HG03354 (cell line): ENCODE measurements at regions not wholly inside any gene's neighbourhood (a gene's known extent, or its start where the extent isn't known, plus 50 kb on each side); places are given as distances from the start of the nearest gene placed in this dataset.

ENCODE experiments used
- ATAC-seq: cut with Tn5 transposase; IDR thresholded peaks from one replicate; pipeline ENCODE4 v1.9.1; 2021; ENCODE audit warnings: mild to moderate bottlenecking; ENCODE audit not compliant: unreplicated experiment, poor library complexity, severe bottlenecking

- no peak for ATAC-seq
Measured at GRCh38 chr2:160925956-160926355, 234.3 kb upstream of the TANK start.

- ATAC-seq: no peak
Measured at GRCh38 chr2:160927324-160927723, 232.9 kb upstream of the TANK start.

- no peak for ATAC-seq
Measured at GRCh38 chr2:160928854-160929301, 231.3 kb upstream of the TANK start.

GRCh38 chr2:160931531-160931930 lies 228.7 kb upstream of the TANK start:
- no peak for ATAC-seq

GRCh38 chr2:160932960-160933359 lies 227.3 kb upstream of the TANK start:
- no peak for ATAC-seq

GRCh38 chr2:160934263-160934662 lies 226.0 kb upstream of the TANK start:
- ATAC-seq: no peak

- ATAC-seq: no peak
Measured at GRCh38 chr2:160934991-160935390, 225.2 kb upstream of the TANK start.

- no peak for ATAC-seq
Measured at GRCh38 chr2:160936044-160936806, 224.0 kb upstream of the TANK start.

- no peak for ATAC-seq
Measured at GRCh38 chr2:160940271-160940670, 220.0 kb upstream of the TANK start.

- ATAC-seq: peak; percentile 71
Measured at GRCh38 chr2:160940699-160941098, 219.5 kb upstream of the TANK start.

GRCh38 chr2:160941290-160941846 lies 218.9 kb upstream of the TANK start:
- no peak for ATAC-seq

- no peak for ATAC-seq
Measured at GRCh38 chr2:160942476-160943142, 217.6 kb upstream of the TANK start.

GRCh38 chr2:160943414-160943813 lies 216.8 kb upstream of the TANK start:
- ATAC-seq: no peak

GRCh38 chr2:160952464-160953254 lies 207.6 kb upstream of the TANK start:
- ATAC-seq: no peak

- ATAC-seq: no peak
Measured at GRCh38 chr2:160955578-160955977, 204.7 kb upstream of the TANK start.

- no peak for ATAC-seq
Measured at GRCh38 chr2:160956243-160956802, 203.9 kb upstream of the TANK start.

GRCh38 chr2:160963957-160964356 lies 196.3 kb upstream of the TANK start:
- no peak for ATAC-seq

- no peak for ATAC-seq
Measured at GRCh38 chr2:160967523-160967922, 192.7 kb upstream of the TANK start.

- no peak for ATAC-seq
Measured at GRCh38 chr2:160968183-160968582, 192.0 kb upstream of the TANK start.
